GM12874 (cell line): ENCODE measurements at regions not wholly inside any gene's neighbourhood (a gene's known extent, or its start where the extent isn't known, plus 50 kb on each side); places are given as distances from the start of the nearest gene placed in this dataset.

ENCODE experiments used
- CTCF ChIP-seq: IDR thresholded peaks from 2 replicates; pipeline ENCODE4 v1.5.1; 2011; ENCODE audit warnings: low read depth, mild to moderate bottlenecking, control low read depth, low read length, moderate library complexity; ENCODE audit not compliant: insufficient read depth

GRCh38 chr15:39028069-39028468 lies 463.5 kb upstream of the RASGRP1 start:
- no peak for TF ChIP-seq CTCF

DNA sequence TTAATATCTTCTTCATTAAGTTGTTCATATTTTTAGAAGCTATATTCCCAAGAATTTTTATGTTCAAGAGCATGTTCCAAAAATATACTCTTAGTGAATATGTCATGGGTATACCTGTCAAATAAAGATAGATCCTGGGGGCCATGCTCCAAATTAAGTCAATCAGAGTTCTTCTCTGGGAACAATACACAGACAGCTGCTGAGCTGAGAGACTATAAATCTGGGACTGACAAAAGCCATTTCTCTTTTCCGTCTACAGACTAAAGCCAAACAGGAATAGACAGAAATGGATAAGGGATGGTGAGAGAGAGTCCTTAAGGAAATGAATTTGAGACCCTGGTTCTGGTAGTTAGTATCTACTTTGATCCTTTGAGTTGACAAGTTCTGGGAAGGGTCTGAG lies 465.1 kb upstream of the RASGRP1 start:
- no peak for TF ChIP-seq CTCF

GRCh38 chr15:39030291-39031070 lies 465.9 kb upstream of the RASGRP1 start:
- no peak for TF ChIP-seq CTCF

DNA sequence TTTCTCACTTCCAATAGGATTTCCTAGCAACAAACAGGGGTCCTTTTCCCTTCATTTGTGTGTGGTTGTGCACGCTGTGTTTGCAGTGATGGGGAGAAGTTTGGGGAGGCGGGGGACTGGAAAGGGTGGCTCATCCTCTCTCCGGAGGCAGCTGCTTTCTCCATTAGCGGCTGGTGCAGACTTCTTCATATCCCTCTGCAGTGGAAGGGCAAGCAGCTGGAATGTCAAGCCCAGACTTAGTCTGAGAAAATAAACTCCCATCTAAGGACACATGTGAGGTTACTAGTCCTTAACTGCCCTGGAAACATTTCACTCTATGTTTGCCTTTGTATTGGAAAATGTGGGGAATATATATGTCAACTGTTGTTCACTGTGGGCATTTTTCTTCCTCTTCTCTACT lies 467.0 kb upstream of the RASGRP1 start:
- TF ChIP-seq CTCF: no peak

DNA sequence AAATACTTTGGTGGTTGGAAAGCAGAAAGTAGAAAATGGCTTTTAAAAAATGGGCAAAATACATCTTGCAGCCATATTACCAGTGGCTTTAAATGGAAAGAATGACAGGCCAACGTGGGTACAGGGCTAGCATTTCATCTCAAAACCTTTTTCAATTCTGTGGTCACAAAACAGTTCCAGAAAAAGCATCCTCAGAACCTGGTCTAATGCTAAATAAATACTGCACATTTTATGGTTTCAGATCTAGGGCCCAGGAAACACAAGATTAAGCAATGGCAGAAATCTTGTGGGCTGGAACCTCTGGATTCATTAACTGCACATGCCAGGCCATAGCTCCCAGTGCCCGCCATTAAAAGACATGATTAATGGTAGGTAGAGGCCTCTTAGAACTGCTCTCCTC lies 470.2 kb upstream of the RASGRP1 start:
- no peak for TF ChIP-seq CTCF

- TF ChIP-seq CTCF: no peak
Observed at GRCh38 chr15:39040861-39041260, 476.2 kb upstream of the RASGRP1 start.

DNA sequence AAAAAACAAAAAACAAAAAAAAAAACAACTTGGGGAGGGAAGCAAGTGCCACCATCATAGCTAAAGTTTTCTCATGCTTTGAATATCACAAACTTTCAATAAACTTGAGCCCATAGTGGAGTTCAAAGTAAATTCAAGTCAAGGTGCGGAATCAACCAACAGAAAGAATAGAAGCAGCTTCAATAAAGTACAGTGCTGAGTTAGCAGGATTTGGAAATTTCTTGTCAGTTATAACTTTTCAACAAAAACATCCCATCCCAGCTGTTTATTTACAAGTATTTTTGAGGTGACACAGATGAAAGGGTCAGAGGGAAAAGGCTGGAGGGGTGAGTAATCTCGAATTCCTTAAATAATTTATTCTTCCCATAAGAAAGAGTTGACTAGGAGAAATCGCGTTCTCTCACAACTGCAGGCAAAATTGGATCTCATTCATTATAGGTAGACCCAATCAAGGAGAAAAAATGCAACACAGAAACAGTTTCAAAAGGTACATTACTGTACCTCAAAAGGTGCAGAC lies 477.4 kb upstream of the RASGRP1 start:
- no peak for TF ChIP-seq CTCF
